IPS-18a (cell line): ENCODE measurements at regions not wholly inside any gene's neighbourhood (a gene's known extent, or its start where the extent isn't known, plus 50 kb on each side); places are given as distances from the start of the nearest gene placed in this dataset.

Experiments used
- H3K27ac ChIP-seq: one replicate; pipeline ENCODE4 v1.5.1; 2013; ENCODE audit warnings: low read length
- H3K27me3 ChIP-seq: one replicate; pipeline ENCODE4 v1.6.1; 2013; ENCODE audit warnings: mild to moderate bottlenecking, low read length; ENCODE audit not compliant: control insufficient read depth, insufficient read depth
- H3K36me3 ChIP-seq: one replicate; pipeline ENCODE4 v1.6.1; 2013; ENCODE audit warnings: low read depth, low read length; ENCODE audit not compliant: control insufficient read depth
- H3K4me1 ChIP-seq: one replicate; pipeline ENCODE4 v1.6.1; 2013; ENCODE audit warnings: low read depth, low read length; ENCODE audit not compliant: control insufficient read depth
- H3K4me3 ChIP-seq: one replicate; pipeline ENCODE4 v1.5.1; 2013; ENCODE audit warnings: low read length
- H3K9ac ChIP-seq: one replicate; pipeline ENCODE4 v1.6.1; 2013; ENCODE audit warnings: mild to moderate bottlenecking, low read length, moderate library complexity
- H3K9me3 ChIP-seq: one replicate; pipeline ENCODE4 v1.6.1; 2013; ENCODE audit warnings: low read depth, low read length; ENCODE audit not compliant: control insufficient read depth

DNA sequence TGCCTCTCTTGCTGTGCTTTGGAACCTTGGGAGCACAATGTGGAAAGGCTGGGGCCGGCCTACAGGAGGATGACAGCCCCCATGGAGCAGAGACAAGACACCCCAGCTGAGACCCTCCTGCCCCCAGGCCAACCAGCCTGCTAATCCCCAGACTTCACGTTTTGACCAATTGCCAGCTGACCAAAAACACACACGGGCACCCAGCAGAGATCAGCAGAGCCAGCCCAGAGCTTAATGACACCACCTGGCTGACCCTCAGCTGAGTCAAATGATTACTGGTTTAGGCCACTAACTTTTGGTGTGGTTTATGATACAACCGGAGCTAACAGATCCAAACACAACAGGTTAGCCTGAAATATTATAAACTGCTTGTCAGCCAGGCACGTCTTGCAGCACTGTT lies 111.2 kb upstream of the KIF5B start:
- Histone ChIP-seq H3K4me3 (no peak overlapping the region), H3K36me3 (no peaks in the 10 kb centered on the region), H3K9me3 (no peaks in the 10 kb centered on the region), H3K27me3 (no peaks in the 10 kb centered on the region), H3K27ac (no peak overlapping the region), H3K9ac (no peak overlapping the region), H3K4me1 (no peaks in the 10 kb centered on the region)

DNA sequence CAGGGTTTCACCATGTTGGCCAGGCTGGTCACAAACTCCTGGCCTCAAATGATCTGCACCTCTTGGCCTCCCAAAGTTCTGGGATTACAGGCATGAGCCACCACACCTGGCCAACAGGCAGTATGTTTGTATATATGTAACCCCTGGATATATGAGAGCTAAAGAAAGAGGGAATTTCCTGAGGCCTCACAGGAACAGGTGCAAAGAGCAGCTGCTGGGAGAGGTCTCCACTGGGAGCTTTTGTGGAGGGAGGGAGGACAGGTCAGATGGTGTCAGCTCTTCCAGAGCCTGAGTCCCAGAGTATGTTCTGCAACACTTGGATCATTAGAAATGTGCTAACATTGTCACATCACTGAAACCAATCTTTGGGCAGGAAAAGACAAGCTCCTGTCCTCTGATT lies 110.1 kb upstream of the KIF5B start:
- H3K27ac ChIP-seq: no peak overlapping the region
- H3K4me3 ChIP-seq: no peak overlapping the region
- no peaks in the 10 kb centered on the region for H3K9me3 ChIP-seq
- H3K4me1 ChIP-seq: no peaks in the 10 kb centered on the region
- no peak overlapping the region for H3K9ac ChIP-seq
- no peaks in the 10 kb centered on the region for H3K27me3 ChIP-seq
- H3K36me3 ChIP-seq: no peaks in the 10 kb centered on the region

DNA sequence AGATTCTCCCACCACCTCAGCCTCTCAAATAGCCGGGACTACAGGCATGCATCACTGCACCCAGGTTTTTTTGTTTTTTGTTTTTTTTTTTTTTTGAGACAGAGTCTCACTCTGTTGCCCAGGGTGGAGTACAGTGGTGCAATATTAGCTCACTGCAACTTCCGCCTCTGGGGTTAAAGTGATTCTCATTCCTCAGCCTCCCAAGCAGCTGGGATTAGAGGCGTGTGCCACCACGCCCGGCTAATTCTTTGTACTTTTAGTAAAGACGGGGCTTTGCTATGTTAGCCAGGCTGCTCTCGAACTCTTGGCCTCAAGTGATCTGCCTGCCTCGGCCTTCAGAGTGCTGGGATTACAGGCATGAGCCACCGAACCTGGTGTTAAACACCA lies 107.5 kb upstream of the KIF5B start:
- no peaks in the 10 kb centered on the region for H3K27me3 ChIP-seq
- no peaks in the 10 kb centered on the region for H3K9me3 ChIP-seq
- H3K4me3 ChIP-seq: no peak overlapping the region
- H3K4me1 ChIP-seq: no peaks in the 10 kb centered on the region
- no peak overlapping the region for H3K27ac ChIP-seq
- H3K9ac ChIP-seq: no peak overlapping the region
- H3K36me3 ChIP-seq: no peaks in the 10 kb centered on the region

DNA sequence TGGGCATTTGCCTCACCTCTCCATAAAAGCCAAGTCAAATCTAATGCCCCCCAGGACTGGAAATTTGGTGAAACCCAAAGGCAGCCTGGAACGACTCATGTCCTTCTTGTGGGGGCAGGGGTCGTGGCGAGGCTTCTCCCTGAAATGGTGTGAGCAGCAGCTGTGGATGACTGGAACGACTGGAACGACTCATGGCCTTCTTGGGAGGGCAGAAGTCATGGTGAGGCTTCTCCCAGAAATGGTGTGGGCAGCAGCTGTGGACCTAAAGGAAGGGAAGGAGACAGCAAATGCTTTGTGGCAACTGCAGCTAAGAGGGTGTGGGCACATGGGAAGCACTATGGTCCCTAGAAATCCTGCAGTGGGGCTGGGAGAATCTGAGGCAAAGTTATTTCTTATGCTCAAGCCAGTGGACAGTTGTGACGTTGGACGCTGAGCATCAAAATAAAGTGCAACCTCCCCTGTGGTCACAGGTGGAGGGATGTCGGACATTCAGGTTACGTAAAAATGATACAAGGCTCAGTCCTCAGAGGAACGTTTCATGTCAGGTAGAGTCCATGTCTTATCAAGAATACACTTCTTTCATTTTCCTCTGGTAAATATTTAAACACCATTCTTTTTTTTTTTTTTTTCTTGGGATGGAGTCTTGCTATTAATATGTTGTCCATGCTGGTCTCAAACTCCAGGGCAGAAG lies 107.0 kb upstream of the KIF5B start:
- Histone ChIP-seq H3K36me3 (no peaks in the 10 kb centered on the region), H3K27me3 (no peaks in the 10 kb centered on the region), H3K9ac (no peak overlapping the region), H3K4me3 (no peak overlapping the region), H3K27ac (no peak overlapping the region), H3K4me1 (no peaks in the 10 kb centered on the region), H3K9me3 (no peaks in the 10 kb centered on the region)

DNA sequence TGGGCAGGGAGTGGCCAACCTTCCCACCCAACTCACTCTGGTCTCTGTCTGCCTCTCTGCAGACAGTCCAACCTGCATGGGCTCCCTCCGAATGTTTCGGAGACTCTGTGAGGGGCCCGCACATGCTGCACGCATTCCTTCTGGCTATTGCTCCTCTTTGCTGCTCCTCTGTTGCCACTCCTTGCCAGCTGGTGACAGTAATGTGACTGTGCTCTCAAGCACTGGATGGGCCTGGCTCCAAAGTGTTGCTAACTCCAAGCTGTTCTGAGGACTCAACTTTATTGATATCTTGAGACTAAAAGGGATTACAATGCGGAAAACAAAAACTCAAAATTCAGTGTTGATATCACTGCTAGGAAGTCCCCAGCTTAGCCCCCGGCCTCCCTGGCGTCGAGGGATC lies 105.4 kb upstream of the KIF5B start:
- no peaks in the 10 kb centered on the region for H3K27me3 ChIP-seq
- no peaks in the 10 kb centered on the region for H3K36me3 ChIP-seq
- H3K27ac ChIP-seq: no peak overlapping the region
- no peak overlapping the region for H3K9ac ChIP-seq
- H3K9me3 ChIP-seq: no peaks in the 10 kb centered on the region
- no peaks in the 10 kb centered on the region for H3K4me1 ChIP-seq
- no peak overlapping the region for H3K4me3 ChIP-seq

DNA sequence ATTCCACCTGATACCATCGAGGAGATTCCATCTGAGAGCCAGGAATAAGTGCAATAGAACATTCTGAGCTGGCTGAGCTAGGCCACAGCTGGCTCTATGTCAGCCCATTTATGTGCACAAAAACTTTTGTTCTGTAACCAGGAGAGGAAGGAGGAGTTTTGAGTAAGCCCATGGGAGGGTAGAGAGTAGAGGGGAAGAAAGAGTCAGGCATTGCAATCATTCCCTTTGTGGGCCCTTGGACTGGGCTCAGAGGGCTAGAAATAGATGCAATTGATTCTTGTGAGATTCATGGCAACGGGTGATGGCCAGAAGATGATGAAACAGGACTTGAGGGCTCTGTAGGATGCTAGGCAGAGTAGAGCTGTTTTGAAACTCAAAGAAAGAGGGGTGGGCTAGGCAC lies 104.6 kb upstream of the KIF5B start:
- Histone ChIP-seq H3K27ac (no peak overlapping the region), H3K9ac (no peak overlapping the region), H3K4me3 (no peak overlapping the region), H3K9me3 (no peaks in the 10 kb centered on the region), H3K27me3 (no peaks in the 10 kb centered on the region), H3K36me3 (no peaks in the 10 kb centered on the region), H3K4me1 (no peaks in the 10 kb centered on the region)

DNA sequence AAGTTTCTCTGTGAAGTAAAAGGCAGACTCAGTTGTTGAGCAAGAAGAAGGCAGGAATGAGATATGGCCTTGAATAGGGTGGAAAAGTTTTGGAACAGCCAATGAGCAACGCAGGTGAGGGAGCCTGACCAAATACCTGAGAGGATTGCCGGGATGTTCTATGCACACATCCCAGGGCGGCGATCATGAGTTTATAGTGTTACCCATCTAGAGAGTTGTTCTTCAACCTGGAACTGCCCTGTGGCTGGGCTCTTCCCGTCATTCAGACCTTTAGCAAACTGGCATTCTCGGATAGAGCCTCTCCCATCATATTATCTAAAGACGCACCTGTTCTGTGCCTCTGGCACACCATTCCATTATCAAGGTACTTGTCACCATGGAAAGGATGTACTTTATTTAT lies 103.0 kb upstream of the KIF5B start:
- Histone ChIP-seq H3K36me3 (no peaks in the 10 kb centered on the region), H3K27ac (no peak overlapping the region)

DNA sequence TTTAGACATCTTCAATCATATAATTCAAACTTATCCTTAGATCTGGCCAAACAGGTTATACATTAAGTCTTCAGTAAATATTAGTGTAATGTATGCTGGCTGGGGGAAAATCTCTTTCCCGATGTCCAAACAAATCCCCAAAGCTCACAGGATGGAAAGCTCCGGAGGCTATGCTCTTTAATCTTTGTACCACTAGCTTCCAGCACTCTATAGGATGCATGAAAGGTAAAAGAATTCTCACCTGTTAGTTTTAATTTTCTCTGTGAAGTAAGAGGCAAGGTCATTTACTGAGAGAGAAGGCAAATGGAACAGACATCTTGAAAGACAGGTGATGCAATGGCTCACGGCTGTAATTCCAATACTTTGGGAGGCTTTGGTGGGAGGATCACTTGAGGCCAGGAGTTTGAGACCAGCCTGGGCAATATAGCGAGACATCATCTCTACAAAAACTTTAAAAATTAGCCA lies 99.8 kb upstream of the KIF5B start:
- Histone ChIP-seq H3K9ac (no peak overlapping the region), H3K4me3 (no peak overlapping the region)

More for the DNA sequence above, 103.0 kb upstream of the KIF5B start:
- Histone ChIP-seq H3K4me1 (no peaks in the 10 kb centered on the region), H3K9ac (no peak overlapping the region), H3K4me3 (no peak overlapping the region), H3K9me3 (no peaks in the 10 kb centered on the region), H3K27me3 (no peaks in the 10 kb centered on the region)

DNA sequence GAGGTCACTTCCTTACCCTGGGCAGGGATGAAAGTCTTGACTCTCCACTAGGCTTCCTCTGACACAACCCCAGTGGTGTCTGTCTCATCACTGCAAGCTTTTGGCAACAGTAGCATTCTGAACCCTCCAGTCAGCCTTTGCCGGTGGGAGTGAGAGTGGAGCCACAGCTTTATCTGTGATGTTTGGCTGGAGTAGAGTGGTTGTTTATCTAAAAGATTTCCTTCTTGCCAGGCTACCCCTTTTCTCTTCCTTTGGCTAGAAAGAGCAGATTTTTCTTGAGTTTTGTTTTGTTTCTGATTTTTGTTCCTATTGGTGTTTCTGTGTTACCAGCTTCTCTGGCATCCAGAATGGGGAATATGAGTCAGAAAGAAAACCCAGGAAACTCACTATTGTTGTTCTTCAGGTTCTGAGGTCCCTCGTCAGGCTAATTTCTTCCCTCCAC lies 98.9 kb upstream of the KIF5B start:
- no peak overlapping the region for H3K9ac ChIP-seq
- H3K27ac ChIP-seq: no peak overlapping the region

More for the DNA sequence above, 99.8 kb upstream of the KIF5B start:
- H3K4me1 ChIP-seq: no peaks in the 10 kb centered on the region
- no peak overlapping the region for H3K27ac ChIP-seq
- H3K9me3 ChIP-seq: peaks cover 4% of the 10 kb centered on the region
- H3K27me3 ChIP-seq: no peaks in the 10 kb centered on the region
- no peaks in the 10 kb centered on the region for H3K36me3 ChIP-seq

DNA sequence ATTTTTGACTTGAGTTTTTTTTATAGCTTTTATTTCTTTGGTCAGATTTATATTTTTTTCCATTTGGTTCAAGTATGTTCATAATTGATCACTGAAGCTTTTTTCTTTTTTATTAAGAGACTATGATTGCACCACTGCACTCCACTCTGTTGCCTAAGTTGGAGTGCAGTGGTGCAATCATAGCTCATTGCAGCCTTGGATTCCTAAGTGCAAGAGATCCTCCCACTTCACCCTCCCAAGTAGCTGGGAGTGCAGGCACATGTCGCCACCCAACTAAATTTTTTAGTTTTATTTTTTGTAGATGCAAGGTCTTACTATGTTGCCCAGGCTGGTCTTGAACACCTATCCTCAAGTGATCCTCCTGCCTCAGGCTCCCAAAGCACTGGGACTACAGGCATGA lies 97.7 kb upstream of the KIF5B start:
- H3K27me3 ChIP-seq: no peaks in the 10 kb centered on the region
- no peak overlapping the region for H3K9ac ChIP-seq
- no peak overlapping the region for H3K27ac ChIP-seq
- H3K4me3 ChIP-seq: no peak overlapping the region
- H3K4me1 ChIP-seq: no peaks in the 10 kb centered on the region
- H3K36me3 ChIP-seq: no peaks in the 10 kb centered on the region
- H3K9me3 ChIP-seq: peaks cover 4% of the 10 kb centered on the region

More for the DNA sequence above, 98.9 kb upstream of the KIF5B start:
- peaks cover 4% of the 10 kb centered on the region for H3K9me3 ChIP-seq
- H3K4me3 ChIP-seq: no peak overlapping the region
- no peaks in the 10 kb centered on the region for H3K27me3 ChIP-seq
- no peaks in the 10 kb centered on the region for H3K36me3 ChIP-seq
- H3K4me1 ChIP-seq: no peaks in the 10 kb centered on the region

DNA sequence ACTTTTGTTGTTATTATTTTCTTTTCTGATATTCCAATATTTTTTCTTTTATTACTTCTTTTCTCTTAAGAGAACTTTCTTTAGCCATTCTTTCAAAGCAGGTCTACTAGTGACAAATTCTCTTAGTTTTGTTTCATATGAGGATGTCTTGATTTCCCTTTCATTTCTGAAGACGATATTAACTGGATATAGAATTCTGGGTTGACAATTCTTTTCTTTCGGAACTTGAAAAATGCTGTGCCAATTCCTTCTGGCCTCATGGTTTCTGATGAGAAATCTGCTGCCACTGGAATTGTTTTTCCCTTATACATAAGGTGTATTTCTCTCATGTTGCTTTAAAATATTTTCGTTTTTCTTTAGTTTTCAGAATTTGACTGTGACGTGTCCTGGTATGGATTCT lies 97.0 kb upstream of the KIF5B start:
- no peaks in the 10 kb centered on the region for H3K27me3 ChIP-seq
- H3K27ac ChIP-seq: no peak overlapping the region
- no peaks in the 10 kb centered on the region for H3K4me1 ChIP-seq
- H3K36me3 ChIP-seq: no peaks in the 10 kb centered on the region
- no peak overlapping the region for H3K9ac ChIP-seq
- no peak overlapping the region for H3K4me3 ChIP-seq
- H3K9me3 ChIP-seq: peaks cover 4% of the 10 kb centered on the region

DNA sequence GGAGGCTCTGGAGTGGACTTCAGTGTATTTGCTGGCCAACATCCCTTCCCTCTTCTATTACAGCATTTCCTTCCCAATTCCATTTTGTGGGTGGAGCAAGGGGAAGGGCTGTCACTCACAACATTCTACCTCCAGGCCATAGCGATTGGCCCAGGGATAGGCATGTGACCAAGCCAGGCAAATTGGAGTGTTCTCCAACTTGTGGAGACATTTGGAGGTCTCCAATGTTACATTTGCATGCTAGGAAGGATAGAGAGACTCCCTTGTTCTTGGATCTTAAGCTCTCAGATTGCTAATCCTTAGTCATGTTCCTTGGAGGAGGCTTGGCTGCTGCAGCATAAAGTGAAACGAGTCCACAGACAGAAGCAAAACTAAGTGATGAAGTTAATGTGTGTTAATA lies 95.6 kb upstream of the KIF5B start:
- H3K4me1 ChIP-seq: no peaks in the 10 kb centered on the region
- H3K9me3 ChIP-seq: peaks cover 4% of the 10 kb centered on the region
- H3K27ac ChIP-seq: no peak overlapping the region
- no peak overlapping the region for H3K4me3 ChIP-seq
- H3K27me3 ChIP-seq: no peaks in the 10 kb centered on the region
- no peak overlapping the region for H3K9ac ChIP-seq
- H3K36me3 ChIP-seq: no peaks in the 10 kb centered on the region
